ENCODE measurements at regions not wholly inside any gene's neighbourhood (a gene's known extent, or its start where the extent isn't known, plus 50 kb on each side); places are given as distances from the start of the nearest gene placed in this dataset.

DNA sequence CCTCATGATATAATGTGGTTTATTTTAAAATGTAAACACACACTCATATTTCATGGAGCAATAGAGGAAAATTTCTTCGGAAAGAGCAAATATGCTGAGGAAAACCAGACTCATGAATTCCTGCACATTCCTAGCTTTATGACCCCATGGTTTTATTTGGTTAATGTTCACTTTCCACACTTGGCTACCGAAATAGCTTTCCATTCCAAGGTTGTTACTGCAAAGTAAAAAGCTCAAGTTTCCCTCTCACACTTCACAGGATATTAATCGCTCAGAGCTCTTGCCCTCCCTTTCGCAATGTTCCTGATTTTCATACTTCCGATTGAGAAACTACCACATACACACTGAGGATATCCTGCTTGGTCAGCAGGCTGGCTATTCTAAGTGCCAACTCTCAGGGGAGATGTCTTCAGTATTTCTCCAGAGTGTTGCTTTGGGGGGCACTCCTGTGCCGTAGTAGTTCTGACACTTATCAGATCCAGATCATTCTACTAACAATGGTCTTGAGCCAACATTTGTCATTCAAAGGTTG lies 77.5 kb upstream of the STEAP1B start:
- ChIA-PET POLR2A (no interaction called here), CTCF (interaction anchor here (1.0 to 1.3 kb wide), 6 partner anchors 9 to 149 kb away, joined by 3 to 4 read pairs (median 4); partner anchors contain the start of gene IL6)
- H3K4me3 ChIP-seq (ENCODE audit: control insufficient read depth in 1 of 7, extremely low read depth in 1 of 7, insufficient read depth in 4 of 7, low read depth in 2 of 7, low read length in 6 of 7), result peak overlapping the region in 3 of 7 experiments; percentile 1 to 27 (median 12)
- H3K4me1 ChIP-seq (ENCODE audit: control extremely low read depth in 1 of 4, control insufficient read depth in 4 of 4, insufficient read depth in 4 of 4, low read length in 3 of 4), result peaks cover 8 to 41% (median 13%) of the 10 kb centered on the region in 4 experiments
- no peak overlapping the region for H3K27ac ChIP-seq (ENCODE audit: insufficient read depth in 1 of 2, low read depth in 1 of 2, low read length in 2 of 2, poor library complexity in 1 of 2, severe bottlenecking in 2 of 2)
- 11% methylated on average over 3 of the region's 6 CpGs for WGBS (ENCODE audit: insufficient coverage)
- no peaks in the 10 kb centered on the region for H3K36me3 ChIP-seq (ENCODE audit: control insufficient read depth in 4 of 4, insufficient read depth in 4 of 4, low read length in 3 of 4)
- peaks cover 0 to 23% (median 8%) of the 10 kb centered on the region in 5 experiments for H3K27me3 ChIP-seq (replicated peaks in 2 of 5; ENCODE audit: control insufficient read depth in 4 of 5, insufficient read depth in 5 of 5, low read length in 4 of 5)
- H3K9me3 ChIP-seq (ENCODE audit: control extremely low read depth in 1 of 5, control insufficient read depth in 4 of 5, insufficient read depth in 2 of 5, low read depth in 1 of 5, low read length in 4 of 5), result no peaks in the 10 kb centered on the region
- peak in 2 of 3 donors; percentile 26 to 43 for DNase-seq

DNA sequence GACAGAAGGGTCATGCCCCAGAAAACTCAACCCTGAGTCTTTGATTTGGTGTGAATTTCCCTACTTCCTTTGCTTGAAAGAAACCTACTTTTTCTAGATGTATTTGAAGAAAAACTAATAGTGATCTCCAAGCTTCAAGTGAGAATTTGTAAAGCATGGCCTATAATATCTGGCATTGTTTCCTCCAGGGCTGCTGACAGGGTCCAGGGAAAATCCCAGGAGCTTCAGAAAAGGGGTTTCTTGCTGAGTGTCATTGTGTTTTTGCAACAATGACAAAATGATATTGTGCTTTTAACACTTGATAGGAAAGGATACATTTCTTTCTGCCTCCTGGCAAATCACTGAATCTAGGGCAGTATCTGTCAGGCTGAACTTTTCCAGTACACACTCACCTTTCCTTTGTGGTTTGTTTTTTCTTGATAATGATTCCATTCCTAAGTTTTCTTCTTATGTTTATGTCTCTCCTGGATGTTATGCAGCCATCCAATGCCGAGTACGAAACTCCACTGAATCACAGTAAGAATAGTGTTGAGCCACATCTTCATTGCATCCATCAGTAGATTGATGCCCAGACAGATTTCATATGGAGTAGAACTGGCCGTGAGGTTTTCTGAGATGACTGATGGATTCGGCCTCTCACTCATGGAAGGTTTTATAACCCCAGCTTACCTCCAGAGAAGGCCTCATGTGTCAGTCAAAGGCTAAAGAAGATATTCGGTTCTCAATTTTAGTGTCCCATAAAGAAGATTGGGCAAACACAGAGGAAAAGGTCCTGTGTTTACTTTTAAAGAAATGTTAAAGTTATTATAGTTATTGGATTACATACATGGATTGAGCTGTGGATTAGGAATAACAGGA lies 76.9 kb upstream of the STEAP1B start:
- peaks cover 8 to 41% (median 13%) of the 10 kb centered on the region in 4 experiments for H3K4me1 ChIP-seq (ENCODE audit: control extremely low read depth in 1 of 4, control insufficient read depth in 4 of 4, insufficient read depth in 4 of 4, low read length in 3 of 4)
- DNase-seq, result no peak
- H3K4me3 ChIP-seq (ENCODE audit: control insufficient read depth in 1 of 7, extremely low read depth in 1 of 7, insufficient read depth in 4 of 7, low read depth in 2 of 7, low read length in 6 of 7), result no peak overlapping the region
- H3K27me3 ChIP-seq (replicated peaks in 2 of 5; ENCODE audit: control insufficient read depth in 4 of 5, insufficient read depth in 5 of 5, low read length in 4 of 5), result peaks cover 0 to 25% (median 8%) of the 10 kb centered on the region in 5 experiments
- H3K9me3 ChIP-seq (ENCODE audit: control extremely low read depth in 1 of 5, control insufficient read depth in 4 of 5, insufficient read depth in 2 of 5, low read depth in 1 of 5, low read length in 4 of 5), result no peaks in the 10 kb centered on the region
- 90% methylated on average over 4 of the region's 5 CpGs for WGBS (ENCODE audit: insufficient coverage)
- H3K36me3 ChIP-seq (ENCODE audit: control insufficient read depth in 4 of 4, insufficient read depth in 4 of 4, low read length in 3 of 4), result no peaks in the 10 kb centered on the region
- ChIA-PET CTCF (interaction anchor here (1.0 to 1.3 kb wide), 5 partner anchors 9 to 150 kb away, joined by 3 to 4 read pairs (median 4); partner anchors contain the start of gene IL6), POLR2A (interaction anchor here (0.7 kb wide), 1 partner anchor 58 kb away, joined by 3 read pairs; no protein-coding TSS in a partner anchor)
- no peak overlapping the region for H3K27ac ChIP-seq (ENCODE audit: insufficient read depth in 1 of 2, low read depth in 1 of 2, low read length in 2 of 2, poor library complexity in 1 of 2, severe bottlenecking in 2 of 2)

DNA sequence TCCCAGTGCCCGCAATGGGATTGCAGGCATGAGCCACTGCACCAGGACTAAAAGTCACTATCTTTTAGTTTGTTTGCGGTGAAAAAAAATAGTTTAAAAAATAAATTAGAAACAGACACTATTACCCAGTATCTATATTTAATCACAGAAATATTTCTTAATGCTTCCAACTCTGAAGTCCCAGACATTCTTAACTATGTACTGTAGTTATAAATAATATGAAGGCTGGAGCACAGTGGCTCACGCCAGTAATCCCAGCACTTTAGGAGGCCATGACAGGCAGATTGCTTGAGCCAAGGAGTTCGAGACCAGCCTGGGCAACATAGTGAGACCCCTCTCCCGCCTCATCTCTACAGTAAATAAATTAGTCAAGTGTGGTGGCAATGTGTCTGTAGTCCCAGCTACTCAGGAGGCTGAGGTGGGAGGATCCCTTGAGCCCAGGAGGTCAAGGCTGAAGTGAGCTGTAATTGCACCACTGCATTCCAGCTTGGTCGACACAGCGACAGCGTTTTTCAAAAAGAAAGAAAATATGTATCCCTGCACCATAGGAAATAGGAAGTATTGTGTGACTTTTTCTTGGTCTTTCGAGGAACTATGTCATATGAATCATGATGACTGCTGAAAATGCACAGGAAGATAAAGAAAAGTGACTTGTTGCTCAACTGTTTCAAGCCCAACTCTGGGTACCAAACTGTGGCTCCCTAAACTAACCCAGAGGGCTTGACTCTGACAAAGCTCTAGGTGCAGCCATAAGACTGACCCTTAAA lies 74.9 kb upstream of the STEAP1B start:
- ChIA-PET POLR2A (no interaction called here), CTCF (interaction anchor here (0.9 to 1.4 kb wide), 2 partner anchors 14 to 149 kb away, joined by 3 read pairs; no protein-coding TSS in a partner anchor)
- DNase-seq, result peak in 2 of 3 donors; percentile 50 to 52
- Histone ChIP-seq H3K4me3 (ENCODE audit: control insufficient read depth in 1 of 7, extremely low read depth in 1 of 7, insufficient read depth in 4 of 7, low read depth in 2 of 7, low read length in 6 of 7) (no peak overlapping the region), H3K27me3 (replicated peaks in 2 of 5; ENCODE audit: control insufficient read depth in 4 of 5, insufficient read depth in 5 of 5, low read length in 4 of 5) (peaks cover 0 to 27% (median 11%) of the 10 kb centered on the region in 5 experiments), H3K27ac (ENCODE audit: insufficient read depth in 1 of 2, low read depth in 1 of 2, low read length in 2 of 2, poor library complexity in 1 of 2, severe bottlenecking in 2 of 2) (no peak overlapping the region), H3K9me3 (ENCODE audit: control extremely low read depth in 1 of 5, control insufficient read depth in 4 of 5, insufficient read depth in 2 of 5, low read depth in 1 of 5, low read length in 4 of 5) (no peaks in the 10 kb centered on the region), H3K4me1 (ENCODE audit: control extremely low read depth in 1 of 4, control insufficient read depth in 4 of 4, insufficient read depth in 4 of 4, low read length in 3 of 4) (peaks cover 7 to 33% (median 15%) of the 10 kb centered on the region in 4 experiments), H3K36me3 (ENCODE audit: control insufficient read depth in 4 of 4, insufficient read depth in 4 of 4, low read length in 3 of 4) (no peaks in the 10 kb centered on the region)
- 0% methylated on average over 1 of the region's 9 CpGs for WGBS (ENCODE audit: insufficient coverage)

DNA sequence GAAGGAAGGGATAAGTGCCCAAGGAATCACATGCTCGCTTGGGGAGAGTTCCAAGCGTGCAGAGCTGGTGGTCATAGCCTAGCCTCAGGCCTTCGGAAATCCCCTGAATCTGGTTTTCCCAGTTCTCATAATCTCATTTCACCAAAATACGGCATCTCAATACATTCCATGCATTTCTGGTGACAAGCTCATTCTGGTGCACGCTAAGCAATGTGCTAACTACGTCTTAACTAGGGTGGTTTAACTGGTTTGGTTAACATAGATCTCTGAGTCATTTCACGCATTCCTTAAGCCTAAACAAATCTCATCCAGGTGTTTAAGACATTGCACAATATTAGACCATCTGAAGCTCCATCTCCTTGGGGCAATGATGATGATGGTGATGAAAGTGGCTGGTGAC lies 72.9 kb upstream of the STEAP1B start:
- POLR2A ChIA-PET, result no interaction called here
- peaks cover 11 to 30% (median 19%) of the 10 kb centered on the region in 4 experiments for H3K4me1 ChIP-seq (ENCODE audit: control extremely low read depth in 1 of 4, control insufficient read depth in 4 of 4, insufficient read depth in 4 of 4, low read length in 3 of 4)
- CTCF ChIA-PET, result interaction anchor here (0.5 to 1.4 kb wide), 3 partner anchors 11 to 816 kb away, joined by 3 to 4 read pairs (median 3); no protein-coding TSS in a partner anchor

DNA sequence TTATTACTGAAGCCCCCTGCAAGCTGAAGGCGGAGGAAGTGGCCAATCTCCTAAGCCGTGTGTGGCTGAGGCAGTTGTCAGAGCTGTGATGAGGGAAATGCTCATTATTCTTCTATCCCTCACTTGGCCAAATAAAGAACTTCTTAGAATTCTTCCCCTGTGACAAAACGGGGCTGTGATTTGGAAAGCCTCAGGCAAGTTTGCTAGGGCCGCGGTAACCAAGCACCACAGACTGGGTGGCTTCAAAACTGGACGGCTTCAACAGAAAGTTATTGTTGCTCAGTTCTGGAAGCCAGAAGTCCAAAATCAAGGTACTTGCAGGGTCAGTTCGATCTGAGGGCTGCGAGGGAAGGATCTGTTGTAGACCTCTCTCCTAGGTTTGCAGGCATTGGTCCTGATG lies 72.3 kb upstream of the STEAP1B start:
- no peak overlapping the region for H3K27ac ChIP-seq (ENCODE audit: insufficient read depth in 1 of 2, low read depth in 1 of 2, low read length in 2 of 2, poor library complexity in 1 of 2, severe bottlenecking in 2 of 2)
- POLR2A ChIA-PET, result no interaction called here
- H3K4me3 ChIP-seq (ENCODE audit: control insufficient read depth in 1 of 7, extremely low read depth in 1 of 7, insufficient read depth in 4 of 7, low read depth in 2 of 7, low read length in 6 of 7), result no peak overlapping the region
- no peaks in the 10 kb centered on the region for H3K9me3 ChIP-seq (ENCODE audit: control extremely low read depth in 1 of 5, control insufficient read depth in 4 of 5, insufficient read depth in 2 of 5, low read depth in 1 of 5, low read length in 4 of 5)
- H3K4me1 ChIP-seq (ENCODE audit: control extremely low read depth in 1 of 4, control insufficient read depth in 4 of 4, insufficient read depth in 4 of 4, low read length in 3 of 4), result peaks cover 5 to 24% (median 13%) of the 10 kb centered on the region in 4 experiments
- H3K27me3 ChIP-seq (replicated peaks in 2 of 5; ENCODE audit: control insufficient read depth in 4 of 5, insufficient read depth in 5 of 5, low read length in 4 of 5), result peaks cover 0 to 40% (median 22%) of the 10 kb centered on the region in 5 experiments
- WGBS (ENCODE audit: insufficient coverage), result 83% methylated on average over 8 of the region's 8 CpGs
- no peaks in the 10 kb centered on the region for H3K36me3 ChIP-seq (ENCODE audit: control insufficient read depth in 4 of 4, insufficient read depth in 4 of 4, low read length in 3 of 4)
- CTCF ChIA-PET, result interaction anchor here (0.5 to 0.6 kb wide), 2 partner anchors 207 to 816 kb away, joined by 3 read pairs; no protein-coding TSS in a partner anchor
- no peak for DNase-seq

More for the DNA sequence above, 72.9 kb upstream of the STEAP1B start:
- Histone ChIP-seq H3K36me3 (ENCODE audit: control insufficient read depth in 4 of 4, insufficient read depth in 4 of 4, low read length in 3 of 4) (no peaks in the 10 kb centered on the region), H3K4me3 (ENCODE audit: control insufficient read depth in 1 of 7, extremely low read depth in 1 of 7, insufficient read depth in 4 of 7, low read depth in 2 of 7, low read length in 6 of 7) (no peak overlapping the region), H3K9me3 (ENCODE audit: control extremely low read depth in 1 of 5, control insufficient read depth in 4 of 5, insufficient read depth in 2 of 5, low read depth in 1 of 5, low read length in 4 of 5) (no peaks in the 10 kb centered on the region), H3K27ac (ENCODE audit: insufficient read depth in 1 of 2, low read depth in 1 of 2, low read length in 2 of 2, poor library complexity in 1 of 2, severe bottlenecking in 2 of 2) (no peak overlapping the region), H3K27me3 (replicated peaks in 2 of 5; ENCODE audit: control insufficient read depth in 4 of 5, insufficient read depth in 5 of 5, low read length in 4 of 5) (peaks cover 0 to 35% (median 18%) of the 10 kb centered on the region in 5 experiments)
- no peak for DNase-seq
- WGBS (ENCODE audit: insufficient coverage), result 98% methylated on average over 4 of the region's 7 CpGs

DNA sequence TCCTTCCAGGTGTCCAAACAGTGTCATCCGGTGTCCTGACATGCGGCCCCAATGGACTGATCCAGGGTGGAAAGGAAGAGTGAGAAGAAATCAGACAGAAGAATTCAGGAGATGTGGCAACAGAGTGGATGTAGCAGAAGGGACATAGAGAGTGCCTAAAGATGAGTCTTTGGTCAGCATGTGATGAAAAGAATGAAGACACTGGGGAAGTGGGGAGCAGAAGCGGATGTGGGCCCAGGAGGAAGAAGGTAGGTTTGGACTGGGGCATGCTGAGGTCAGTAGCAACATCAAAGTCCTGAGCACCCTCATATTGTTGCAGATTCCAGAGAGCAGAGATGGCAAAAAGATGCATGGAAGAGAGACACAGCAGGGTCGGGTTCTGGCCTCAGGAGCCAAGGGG lies 71.8 kb upstream of the STEAP1B start:
- H3K27ac ChIP-seq (ENCODE audit: insufficient read depth in 1 of 2, low read depth in 1 of 2, low read length in 2 of 2, poor library complexity in 1 of 2, severe bottlenecking in 2 of 2), result no peak overlapping the region

More for the DNA sequence above, 71.8 kb upstream of the STEAP1B start:
- CTCF ChIA-PET, result interaction anchor here (1.0 kb wide), 1 partner anchor 23 kb away, joined by 3 read pairs; no protein-coding TSS in a partner anchor
- DNase-seq, result no peak
- 100% methylated on average over 3 of the region's 4 CpGs for WGBS (ENCODE audit: insufficient coverage)
- no peak overlapping the region for H3K4me3 ChIP-seq (ENCODE audit: control insufficient read depth in 1 of 7, extremely low read depth in 1 of 7, insufficient read depth in 4 of 7, low read depth in 2 of 7, low read length in 6 of 7)
- no peaks in the 10 kb centered on the region for H3K36me3 ChIP-seq (ENCODE audit: control insufficient read depth in 4 of 4, insufficient read depth in 4 of 4, low read length in 3 of 4)
- peaks cover 5 to 23% (median 10%) of the 10 kb centered on the region in 4 experiments for H3K4me1 ChIP-seq (ENCODE audit: control extremely low read depth in 1 of 4, control insufficient read depth in 4 of 4, insufficient read depth in 4 of 4, low read length in 3 of 4)
- peaks cover 0 to 45% (median 25%) of the 10 kb centered on the region in 5 experiments for H3K27me3 ChIP-seq (replicated peaks in 2 of 5; ENCODE audit: control insufficient read depth in 4 of 5, insufficient read depth in 5 of 5, low read length in 4 of 5)
- no peaks in the 10 kb centered on the region for H3K9me3 ChIP-seq (ENCODE audit: control extremely low read depth in 1 of 5, control insufficient read depth in 4 of 5, insufficient read depth in 2 of 5, low read depth in 1 of 5, low read length in 4 of 5)
- POLR2A ChIA-PET, result no interaction called here
